ENCODE measurements at regions not wholly inside any gene's neighbourhood (a gene's known extent, or its start where the extent isn't known, plus 50 kb on each side); places are given as distances from the start of the nearest gene placed in this dataset.

GRCh38 chr2:183610724-183611123 lies 486.5 kb downstream of the NUP35 start:
- in situ Hi-C loops (cut with MboI; ENCODE audit: low sequenced_read_pairs, unreplicated experiment): no loop called here
- no peak for DNase-seq (ENCODE audit: low spot score)
- TF ChIP-seq CTCF (IDR thresholded peaks at IDR 0.05; ENCODE audit: borderline replicate concordance, control extremely low read depth, extremely low read depth, insufficient read depth, missing control alignments): no peak

GRCh38 chr2:183614799-183615435 lies 490.7 kb downstream of the NUP35 start:
- DNase-seq (ENCODE audit: low spot score): no peak
- in situ Hi-C loops (cut with MboI; ENCODE audit: low sequenced_read_pairs, unreplicated experiment): no loop called here
- no peak for TF ChIP-seq CTCF (IDR thresholded peaks at IDR 0.05; ENCODE audit: borderline replicate concordance, control extremely low read depth, extremely low read depth, insufficient read depth, missing control alignments)

GRCh38 chr2:183623227-183623626 lies 499.0 kb downstream of the NUP35 start:
- no peak for DNase-seq (ENCODE audit: low spot score)
- TF ChIP-seq CTCF (IDR thresholded peaks at IDR 0.05; ENCODE audit: borderline replicate concordance, control extremely low read depth, extremely low read depth, insufficient read depth, missing control alignments): no peak
- in situ Hi-C loops (cut with MboI; ENCODE audit: low sequenced_read_pairs, unreplicated experiment): no loop called here

GRCh38 chr2:183630964-183631363 lies 506.7 kb downstream of the NUP35 start:
- DNase-seq (ENCODE audit: low spot score): no peak
- no peak for TF ChIP-seq CTCF (IDR thresholded peaks at IDR 0.05; ENCODE audit: borderline replicate concordance, control extremely low read depth, extremely low read depth, insufficient read depth, missing control alignments)
- in situ Hi-C loops (cut with MboI; ENCODE audit: low sequenced_read_pairs, unreplicated experiment): no loop called here

GRCh38 chr2:183656121-183656520 lies 531.9 kb downstream of the NUP35 start:
- in situ Hi-C loops (cut with MboI; ENCODE audit: low sequenced_read_pairs, unreplicated experiment): no loop called here
- no peak for DNase-seq (ENCODE audit: low spot score)
- no peak for TF ChIP-seq CTCF (IDR thresholded peaks at IDR 0.05; ENCODE audit: borderline replicate concordance, control extremely low read depth, extremely low read depth, insufficient read depth, missing control alignments)

GRCh38 chr2:183665425-183665824 lies 541.2 kb downstream of the NUP35 start:
- no peak for DNase-seq (ENCODE audit: low spot score)

More at GRCh38 chr2:183665425-183665824, 541.2 kb downstream of the NUP35 start:
- no peak for TF ChIP-seq CTCF (IDR thresholded peaks at IDR 0.05; ENCODE audit: borderline replicate concordance, control extremely low read depth, extremely low read depth, insufficient read depth, missing control alignments)
- in situ Hi-C loops (cut with MboI; ENCODE audit: low sequenced_read_pairs, unreplicated experiment): no loop called here
